ENCODE measurements at regions not wholly inside any gene's neighbourhood (a gene's known extent, or its start where the extent isn't known, plus 50 kb on each side); places are given as distances from the start of the nearest gene placed in this dataset.
"Not testable (repeated sequence)": the region's sequence is repeated elsewhere in the genome, so short reads cannot be mapped to it uniquely, and the experiment has no call there.

DNA sequence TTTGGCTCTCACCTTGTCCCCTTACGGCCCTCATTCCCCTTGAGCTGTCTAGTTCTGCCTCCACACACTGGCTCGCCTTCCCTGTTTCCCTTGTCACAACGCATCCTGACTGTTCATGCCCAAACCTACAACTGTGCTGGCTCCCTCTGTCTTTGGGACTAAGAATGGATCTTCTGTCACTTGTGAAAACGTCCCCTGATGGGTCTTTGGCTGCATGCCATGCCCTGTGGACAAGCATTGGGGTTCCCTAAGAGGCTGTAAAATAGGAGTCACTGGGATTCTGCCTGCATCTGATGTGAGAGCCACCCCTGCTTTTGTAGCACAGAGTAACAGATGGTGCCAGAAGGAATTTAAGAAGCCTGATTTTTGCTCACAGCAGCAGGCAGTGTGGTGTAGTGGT is 285.3 kb upstream of the CRY1 start:
- no peak for ATAC-seq
- TF ChIP-seq PPARA (CRISPR knock-in tag; IDR thresholded peaks at IDR 0.05; ENCODE audit: borderline replicate concordance): no peak

DNA sequence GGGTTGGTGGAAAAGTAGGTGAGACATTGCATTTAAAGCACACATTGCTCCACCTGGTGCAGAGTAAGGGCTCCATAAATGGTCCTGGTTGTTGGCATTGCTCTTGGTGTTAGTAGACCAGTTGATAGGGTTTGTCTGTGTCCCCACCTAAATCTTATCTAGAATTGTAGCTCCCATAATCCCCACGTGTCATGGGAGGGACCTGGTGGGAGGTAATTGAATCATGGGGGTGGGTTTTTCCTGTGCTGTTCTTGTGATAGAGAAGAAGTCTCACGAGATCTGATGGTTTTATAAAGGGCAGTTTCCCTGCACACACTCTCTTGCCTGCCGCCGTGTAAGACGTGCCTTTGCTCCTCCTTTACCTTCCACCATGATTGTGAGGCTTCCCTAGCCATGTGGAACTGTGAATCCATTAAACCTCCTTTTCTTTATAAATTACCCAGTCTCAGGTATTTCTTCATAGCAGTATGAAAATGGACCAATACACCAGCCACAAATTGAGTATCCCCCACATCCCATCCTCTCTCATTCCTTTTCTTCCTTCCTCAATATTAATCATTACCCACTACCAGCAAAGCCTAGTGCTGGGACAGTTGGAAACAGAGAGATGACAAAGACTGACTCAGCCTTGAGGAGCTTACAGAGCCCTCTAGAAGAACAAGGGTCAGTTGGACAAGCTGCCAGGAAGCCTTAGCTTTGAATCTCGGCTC is 285.9 kb upstream of the CRY1 start:
- not testable (repeated sequence) for ATAC-seq

GRCh38 chr12:107379852-107380567 is 286.7 kb upstream of the CRY1 start:
- ATAC-seq: no peak
- no peak for TF ChIP-seq BACH2 (CRISPR knock-in tag; IDR thresholded peaks at IDR 0.05; ENCODE audit: borderline replicate concordance)
- no peak for TF ChIP-seq ZNF70 (CRISPR knock-in tag; IDR thresholded peaks at IDR 0.05)
- TF ChIP-seq POU6F1 (CRISPR knock-in tag; IDR thresholded peaks at IDR 0.05; ENCODE audit: borderline replicate concordance, low read depth): no peak
- TF ChIP-seq ESRRG (CRISPR knock-in tag; IDR thresholded peaks at IDR 0.05): no peak

GRCh38 chr12:107384645-107385044 is 291.3 kb upstream of the CRY1 start:
- no peak for ATAC-seq
- TF ChIP-seq ZNF8 (CRISPR knock-in tag; IDR thresholded peaks at IDR 0.05): no peak
- no peak for TF ChIP-seq ESRRG (CRISPR knock-in tag; IDR thresholded peaks at IDR 0.05)
- no peak for TF ChIP-seq GLIS3 (CRISPR knock-in tag; IDR thresholded peaks at IDR 0.05)
- no peak for TF ChIP-seq TCF4 (CRISPR knock-in tag; IDR thresholded peaks at IDR 0.05; ENCODE audit: borderline replicate concordance)
- no peak for TF ChIP-seq ZNF565 (CRISPR knock-in tag; conservative IDR thresholded peaks at IDR 0.05; ENCODE audit: low read depth)
- TF ChIP-seq CREB5 (CRISPR knock-in tag; IDR thresholded peaks at IDR 0.05; ENCODE audit: low read depth): no peak
- TF ChIP-seq PATZ1 (CRISPR knock-in tag; IDR thresholded peaks at IDR 0.05; ENCODE audit: borderline replicate concordance): no peak
- no peak for TF ChIP-seq ZC3H10 (CRISPR knock-in tag; IDR thresholded peaks at IDR 0.05)
- TF ChIP-seq RARB (CRISPR knock-in tag; IDR thresholded peaks at IDR 0.05): no peak
- TF ChIP-seq PPARA (CRISPR knock-in tag; IDR thresholded peaks at IDR 0.05; ENCODE audit: borderline replicate concordance): no peak

GRCh38 chr12:107385509-107385908 is 292.2 kb upstream of the CRY1 start:
- ATAC-seq: no peak
- no peak for TF ChIP-seq CREB5 (CRISPR knock-in tag; IDR thresholded peaks at IDR 0.05; ENCODE audit: low read depth)
- TF ChIP-seq OSR1 (CRISPR knock-in tag; IDR thresholded peaks at IDR 0.05): no peak

- TF ChIP-seq ISL1 (CRISPR knock-in tag; IDR thresholded peaks at IDR 0.05) (no peak), ZNF70 (CRISPR knock-in tag; IDR thresholded peaks at IDR 0.05) (no peak), GLIS3 (CRISPR knock-in tag; IDR thresholded peaks at IDR 0.05) (no peak), TCF4 (CRISPR knock-in tag; IDR thresholded peaks at IDR 0.05; ENCODE audit: borderline replicate concordance) (no peak), ZFP30 (CRISPR knock-in tag; IDR thresholded peaks at IDR 0.05) (no peak), ESRRG (CRISPR knock-in tag; IDR thresholded peaks at IDR 0.05) (no peak), OSR1 (CRISPR knock-in tag; IDR thresholded peaks at IDR 0.05) (no peak), CREB5 (CRISPR knock-in tag; IDR thresholded peaks at IDR 0.05; ENCODE audit: low read depth) (no peak), SNAI2 (CRISPR knock-in tag; IDR thresholded peaks at IDR 0.05) (no peak), ZFP3 (CRISPR knock-in tag; IDR thresholded peaks at IDR 0.05) (no peak)
- TF ChIP-seq, protein P1, sequence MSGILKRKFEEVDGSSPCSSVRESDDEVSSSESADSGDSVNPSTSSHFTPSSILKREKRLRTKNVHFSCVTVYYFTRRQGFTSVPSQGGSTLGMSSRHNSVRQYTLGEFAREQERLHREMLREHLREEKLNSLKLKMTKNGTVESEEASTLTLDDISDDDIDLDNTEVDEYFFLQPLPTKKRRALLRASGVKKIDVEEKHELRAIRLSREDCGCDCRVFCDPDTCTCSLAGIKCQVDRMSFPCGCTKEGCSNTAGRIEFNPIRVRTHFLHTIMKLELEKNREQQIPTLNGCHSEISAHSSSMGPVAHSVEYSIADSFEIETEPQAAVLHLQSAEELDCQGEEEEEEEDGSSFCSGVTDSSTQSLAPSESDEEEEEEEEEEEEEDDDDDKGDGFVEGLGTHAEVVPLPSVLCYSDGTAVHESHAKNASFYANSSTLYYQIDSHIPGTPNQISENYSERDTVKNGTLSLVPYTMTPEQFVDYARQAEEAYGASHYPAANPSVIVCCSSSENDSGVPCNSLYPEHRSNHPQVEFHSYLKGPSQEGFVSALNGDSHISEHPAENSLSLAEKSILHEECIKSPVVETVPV (CRISPR knock-in tag; IDR thresholded peaks at IDR 0.05): no peak
- ATAC-seq: no peak
These were observed 293.2 kb upstream of the CRY1 start for GRCh38 chr12:107386569-107386968.
